Cortex of kidney (tissue), 1 donor: ENCODE measurements at regions not wholly inside any gene's neighbourhood (a gene's known extent, or its start where the extent isn't known, plus 50 kb on each side); places are given as distances from the start of the nearest gene placed in this dataset.

Source experiments
- DNase-seq: peaks from one replicate; lab custom pipeline; 2025; lab: John Stamatoyannopoulos, UW

- no peak for DNase-seq
Measured at GRCh38 chr5:118778941-118779340, 209.4 kb downstream of the DTWD2 start.

GRCh38 chr5:118777189-118777736 is 211.1 kb downstream of the DTWD2 start:
- no peak for DNase-seq

GRCh38 chr5:118776755-118777154 is 211.6 kb downstream of the DTWD2 start:
- no peak for DNase-seq

GRCh38 chr5:118775790-118776499 is 212.4 kb downstream of the DTWD2 start:
- DNase-seq = no peak

GRCh38 chr5:118768607-118769175 is 219.7 kb downstream of the DTWD2 start:
- no peak for DNase-seq

GRCh38 chr5:118762291-118762690 is 226.1 kb downstream of the DTWD2 start:
- no peak for DNase-seq

- no peak for DNase-seq
Measured at GRCh38 chr5:118761814-118762213, 226.5 kb downstream of the DTWD2 start.

GRCh38 chr5:118752969-118753368 is 235.4 kb downstream of the DTWD2 start:
- no peak for DNase-seq

GRCh38 chr5:118736396-118736795 is 252.0 kb downstream of the DTWD2 start:
- no peak for DNase-seq

GRCh38 chr5:118733394-118733793 is 255.0 kb downstream of the DTWD2 start:
- no peak for DNase-seq

GRCh38 chr5:118728191-118728590 is 260.2 kb downstream of the DTWD2 start:
- DNase-seq = no peak

- DNase-seq = no peak
Measured at GRCh38 chr5:118726891-118727290, 261.5 kb downstream of the DTWD2 start.

- no peak for DNase-seq
Measured at GRCh38 chr5:118723021-118723338, 265.4 kb downstream of the DTWD2 start.

- DNase-seq = no peak
Measured at GRCh38 chr5:118722122-118723020, 266.0 kb downstream of the DTWD2 start.

- no peak for DNase-seq
Measured at GRCh38 chr5:118711727-118712126, 276.6 kb downstream of the DTWD2 start.

GRCh38 chr5:118705959-118706667 is 282.2 kb downstream of the DTWD2 start:
- DNase-seq = no peak

- no peak for DNase-seq
Measured at GRCh38 chr5:118703241-118703640, 285.1 kb downstream of the DTWD2 start.

GRCh38 chr5:118701791-118702190 is 286.6 kb downstream of the DTWD2 start:
- no peak for DNase-seq

- no peak for DNase-seq
Measured at GRCh38 chr5:118700510-118700909, 287.8 kb downstream of the DTWD2 start.

- DNase-seq = no peak
Measured at GRCh38 chr5:118698774-118699173, 289.6 kb downstream of the DTWD2 start.

GRCh38 chr5:118696076-118696475 is 292.3 kb downstream of the DTWD2 start:
- no peak for DNase-seq

- DNase-seq = no peak
Measured at GRCh38 chr5:118692811-118693342, 295.5 kb downstream of the DTWD2 start.
